Activated T-cell treated with anti-CD3 and anti-CD28 coated beads for 48 hours (primary cell): ENCODE measurements at regions not wholly inside any gene's neighbourhood (a gene's known extent, or its start where the extent isn't known, plus 50 kb on each side); places are given as distances from the start of the nearest gene placed in this dataset.

Experiments used
- DNase-seq: peaks from one replicate; pipeline ENCODE4 v3.0.0-alpha.2; 2020; ENCODE audit warnings: low read depth

- DNase-seq = no peak
These were observed 239.2 kb downstream of the CMPK2 start for GRCh38 chr2:6626401-6627012.

- DNase-seq = no peak
These were observed 238.4 kb downstream of the CMPK2 start for GRCh38 chr2:6627316-6627715.

- no peak for DNase-seq
These were observed 235.5 kb downstream of the CMPK2 start for GRCh38 chr2:6630209-6630608.

GRCh38 chr2:6635296-6635695 lies 230.4 kb downstream of the CMPK2 start:
- DNase-seq = no peak

- no peak for DNase-seq
These were observed 228.4 kb downstream of the CMPK2 start for GRCh38 chr2:6637330-6637729.

DNA sequence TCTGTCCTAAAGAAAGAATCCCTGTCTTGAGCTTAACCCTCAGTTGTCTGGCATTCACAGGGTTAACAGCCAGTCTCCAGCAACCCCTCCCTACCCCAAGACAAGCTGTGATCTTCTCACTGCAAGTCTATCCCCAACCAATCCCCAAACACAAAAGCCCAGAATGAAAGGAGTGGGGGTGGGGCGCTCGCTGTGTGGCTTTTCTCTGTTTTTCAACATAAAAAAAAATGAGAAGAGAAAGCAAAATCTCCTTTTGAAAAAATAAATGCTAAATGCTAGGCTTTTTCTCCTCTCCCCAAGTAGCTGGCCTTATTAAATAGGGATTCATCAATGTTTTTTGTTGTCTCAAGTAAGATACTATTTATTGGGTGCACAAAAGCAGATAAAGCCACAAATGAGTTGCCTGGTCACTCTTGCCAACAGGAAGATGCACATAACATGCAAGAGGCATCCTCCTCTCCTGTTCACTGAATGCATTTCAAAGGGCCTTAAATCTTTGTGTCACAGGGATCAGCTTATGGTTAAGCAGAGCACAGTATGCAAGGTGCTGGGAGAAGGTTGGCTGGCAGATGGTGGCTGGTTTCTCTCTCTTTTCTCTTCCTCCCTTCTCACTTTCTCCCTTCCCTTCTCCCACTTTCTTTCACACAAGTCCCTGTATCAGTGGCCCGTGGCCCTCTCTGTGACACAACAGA lies 225.6 kb downstream of the CMPK2 start:
- DNase-seq = no peak

DNA sequence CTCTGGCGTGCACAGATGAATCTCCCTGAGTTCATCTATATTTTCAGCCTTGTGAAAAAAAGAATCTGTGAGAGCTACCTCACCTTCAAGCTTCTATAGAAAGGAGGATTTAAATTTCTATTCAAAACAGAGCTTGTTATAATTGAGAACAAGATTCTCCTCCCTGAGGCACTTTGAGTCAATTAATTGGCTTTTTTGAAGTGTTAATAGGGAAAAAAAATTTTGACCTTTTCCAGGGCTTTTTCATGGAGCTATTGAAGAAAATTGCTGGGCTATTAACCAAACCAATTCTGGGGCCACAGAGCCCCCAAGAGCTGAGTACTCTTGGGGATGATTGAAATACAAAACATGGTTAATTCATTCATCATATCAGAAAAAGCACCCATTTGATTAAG lies 225.1 kb downstream of the CMPK2 start:
- no peak for DNase-seq

- DNase-seq = no peak
These were observed 223.8 kb downstream of the CMPK2 start for GRCh38 chr2:6641956-6642355.

DNA sequence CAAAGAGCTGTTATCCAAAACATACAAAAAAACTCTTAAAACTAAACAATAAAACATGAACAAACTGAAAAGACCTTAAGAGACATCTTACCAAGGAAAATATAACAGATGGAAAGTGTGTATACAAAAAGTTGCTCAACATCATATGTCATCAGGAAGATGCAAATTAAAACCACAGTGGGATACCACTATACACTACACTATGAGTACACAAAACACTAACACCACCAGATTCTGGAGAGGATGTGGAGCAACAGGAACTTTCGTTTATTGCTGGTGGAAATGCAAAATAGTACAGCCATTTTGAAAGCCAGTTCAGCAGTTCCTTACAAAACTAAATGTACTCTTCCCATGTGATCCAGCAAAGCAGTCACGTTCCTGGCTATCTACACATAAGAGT lies 221.4 kb downstream of the CMPK2 start:
- no peak for DNase-seq

- no peak for DNase-seq
These were observed 220.7 kb downstream of the CMPK2 start for GRCh38 chr2:6645004-6645403.

- no peak for DNase-seq
These were observed 220.0 kb downstream of the CMPK2 start for GRCh38 chr2:6645672-6646071.

- DNase-seq = no peak
These were observed 218.7 kb downstream of the CMPK2 start for GRCh38 chr2:6647046-6647445.

GRCh38 chr2:6648596-6649247 lies 217.0 kb downstream of the CMPK2 start:
- DNase-seq = no peak

DNA sequence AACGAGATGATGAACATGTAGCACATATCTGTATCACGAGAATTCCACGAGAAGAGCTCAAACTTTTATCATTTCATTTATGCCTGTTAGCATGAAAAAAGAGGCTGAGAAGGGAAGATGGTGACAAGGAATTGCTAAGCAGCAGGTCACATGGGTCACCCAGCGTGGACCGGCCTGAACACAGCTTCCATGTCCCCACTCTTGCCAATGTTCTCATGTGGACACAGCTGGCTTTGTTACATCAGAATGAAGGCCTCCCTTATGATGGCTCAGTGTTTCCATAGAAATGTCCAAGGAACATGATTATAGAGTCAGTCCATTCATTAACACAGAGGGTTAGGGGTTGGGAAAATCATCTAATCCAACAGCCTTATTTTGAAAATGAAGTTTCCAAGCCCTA lies 215.4 kb downstream of the CMPK2 start:
- DNase-seq = no peak

DNA sequence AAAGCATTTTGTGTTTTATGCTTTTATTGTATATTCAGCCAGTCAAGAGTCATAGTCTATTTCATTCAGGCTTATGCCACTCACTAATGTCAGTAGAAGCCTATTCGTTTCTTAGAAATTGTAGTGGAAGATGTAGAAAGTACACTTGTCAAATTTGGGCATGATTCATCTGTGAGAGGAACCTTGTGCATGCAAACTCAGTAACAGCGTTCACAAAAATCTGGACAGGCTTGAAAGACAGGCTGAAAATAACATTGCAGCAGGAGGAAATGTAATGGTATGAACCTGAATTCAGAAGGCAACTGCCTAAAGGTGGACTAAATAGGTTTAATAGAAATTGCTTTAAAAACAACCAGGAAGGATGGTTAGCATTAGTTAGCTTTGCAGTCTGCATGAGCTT lies 213.5 kb downstream of the CMPK2 start:
- DNase-seq = no peak

GRCh38 chr2:6653281-6653750 lies 212.4 kb downstream of the CMPK2 start:
- no peak for DNase-seq

GRCh38 chr2:6654279-6654678 lies 211.4 kb downstream of the CMPK2 start:
- DNase-seq = no peak

GRCh38 chr2:6656633-6657032 lies 209.1 kb downstream of the CMPK2 start:
- no peak for DNase-seq

DNA sequence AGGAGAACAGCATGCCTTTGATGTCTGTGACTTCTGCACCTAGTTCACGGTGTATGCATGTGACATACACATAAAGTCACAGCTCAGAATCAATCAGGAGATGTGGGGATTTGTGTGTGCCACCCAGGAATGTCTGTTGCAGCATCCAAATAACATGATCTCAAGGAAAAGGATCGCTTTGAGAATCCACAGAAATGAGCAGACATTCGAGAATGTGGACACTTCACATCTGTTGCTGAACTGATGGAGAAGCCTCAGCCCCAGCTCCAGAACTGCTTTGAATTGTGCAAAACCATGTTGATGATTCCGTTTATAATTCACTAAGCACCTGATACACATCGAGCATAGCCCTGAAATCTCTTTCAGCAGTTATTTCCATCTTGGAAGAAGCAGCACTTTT lies 208.6 kb downstream of the CMPK2 start:
- no peak for DNase-seq

GRCh38 chr2:6657855-6658254 lies 207.9 kb downstream of the CMPK2 start:
- DNase-seq = no peak

GRCh38 chr2:6664332-6665061 lies 201.2 kb downstream of the CMPK2 start:
- DNase-seq = no peak

DNA sequence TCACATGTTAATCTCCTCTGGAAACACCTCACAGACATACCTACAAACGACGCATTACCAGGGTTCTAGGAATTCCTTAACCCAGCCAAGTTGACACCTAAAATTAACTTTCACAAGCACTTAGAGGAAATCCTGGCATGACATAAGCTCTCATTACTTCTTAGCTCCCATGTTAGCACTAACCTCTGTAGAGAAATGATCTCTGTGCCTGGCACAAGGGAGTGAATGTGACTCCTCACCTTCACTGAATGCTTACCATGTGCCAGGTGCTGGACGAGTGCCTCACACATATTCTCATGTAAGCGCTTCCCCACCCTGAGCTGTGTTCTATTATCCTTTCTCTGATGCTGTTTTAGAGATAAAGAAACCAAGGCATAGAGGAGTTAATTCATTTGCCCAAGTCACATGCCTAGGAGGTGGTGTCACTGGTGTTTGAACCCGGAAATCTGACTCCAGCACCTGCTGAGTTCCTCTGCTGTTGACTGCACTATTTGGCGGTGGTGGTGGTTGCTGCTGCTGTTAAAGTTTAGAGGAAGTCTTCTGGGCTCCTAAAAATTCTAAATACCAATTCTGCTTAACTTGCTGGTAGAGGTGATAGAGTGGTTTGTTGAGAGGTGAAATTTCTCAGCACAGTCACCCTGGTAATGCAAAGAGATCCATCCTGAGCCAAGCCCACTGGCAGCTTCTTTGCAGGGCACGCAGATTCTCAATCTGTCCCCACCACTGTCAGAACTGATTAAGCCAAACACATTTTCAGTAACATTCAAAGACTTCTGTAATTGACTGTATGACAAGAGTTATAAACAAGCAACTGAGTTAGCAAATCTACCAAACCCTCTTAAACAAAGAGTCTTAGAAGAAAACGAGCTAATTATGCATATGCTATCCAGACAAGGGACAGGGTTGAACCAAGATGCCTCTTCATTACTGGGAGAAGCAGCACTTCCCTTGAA lies 200.3 kb downstream of the CMPK2 start:
- DNase-seq = no peak
